ENCODE measurements at regions not wholly inside any gene's neighbourhood (a gene's known extent, or its start where the extent isn't known, plus 50 kb on each side); places are given as distances from the start of the nearest gene placed in this dataset.

GRCh38 chr3:177481329-177481728 is 284.0 kb upstream of the TBL1XR1 start:
- ATAC-seq = no peak
- TF ChIP-seq TSHZ2 (CRISPR knock-in tag; IDR thresholded peaks at IDR 0.05) = no peak
- no peak for TF ChIP-seq ZNF8 (CRISPR knock-in tag; IDR thresholded peaks at IDR 0.05)
- TF ChIP-seq CSDC2 (CRISPR knock-in tag; IDR thresholded peaks at IDR 0.05) = no peak
- TF ChIP-seq PATZ1 (CRISPR knock-in tag; IDR thresholded peaks at IDR 0.05; ENCODE audit: borderline replicate concordance) = no peak
- no peak for TF ChIP-seq GLIS3 (CRISPR knock-in tag; IDR thresholded peaks at IDR 0.05)
- TF ChIP-seq ZFP3 (CRISPR knock-in tag; IDR thresholded peaks at IDR 0.05) = no peak
- no peak for TF ChIP-seq ZC3H10 (CRISPR knock-in tag; IDR thresholded peaks at IDR 0.05)
- no peak for TF ChIP-seq BACH2 (CRISPR knock-in tag; IDR thresholded peaks at IDR 0.05; ENCODE audit: borderline replicate concordance)
- TF ChIP-seq PPARA (CRISPR knock-in tag; IDR thresholded peaks at IDR 0.05; ENCODE audit: borderline replicate concordance) = no peak
- TF ChIP-seq CSRNP3 (CRISPR knock-in tag; IDR thresholded peaks at IDR 0.05) = no peak
- no peak for TF ChIP-seq TCF4 (CRISPR knock-in tag; IDR thresholded peaks at IDR 0.05; ENCODE audit: borderline replicate concordance)
- no peak for TF ChIP-seq TOX (CRISPR knock-in tag; IDR thresholded peaks at IDR 0.05; ENCODE audit: borderline replicate concordance)
- TF ChIP-seq ESRRG (CRISPR knock-in tag; IDR thresholded peaks at IDR 0.05) = no peak
- no peak for TF ChIP-seq OSR1 (CRISPR knock-in tag; IDR thresholded peaks at IDR 0.05)
- TF ChIP-seq RARB (CRISPR knock-in tag; IDR thresholded peaks at IDR 0.05) = no peak
- TF ChIP-seq ISL1 (CRISPR knock-in tag; IDR thresholded peaks at IDR 0.05) = no peak
- no peak for TF ChIP-seq SNAI2 (CRISPR knock-in tag; IDR thresholded peaks at IDR 0.05)
- TF ChIP-seq ZNF565 (CRISPR knock-in tag; conservative IDR thresholded peaks at IDR 0.05; ENCODE audit: low read depth) = no peak

GRCh38 chr3:177482048-177482691 is 284.9 kb upstream of the TBL1XR1 start:
- TF ChIP-seq ZNF565 (CRISPR knock-in tag; conservative IDR thresholded peaks at IDR 0.05; ENCODE audit: low read depth) (no peak), OSR1 (CRISPR knock-in tag; IDR thresholded peaks at IDR 0.05) (no peak), CSRNP3 (CRISPR knock-in tag; IDR thresholded peaks at IDR 0.05) (no peak), ZFP30 (CRISPR knock-in tag; IDR thresholded peaks at IDR 0.05) (no peak), TCF4 (CRISPR knock-in tag; IDR thresholded peaks at IDR 0.05; ENCODE audit: borderline replicate concordance) (no peak), SNAI2 (CRISPR knock-in tag; IDR thresholded peaks at IDR 0.05) (no peak), ZFP3 (CRISPR knock-in tag; IDR thresholded peaks at IDR 0.05) (no peak), CSDC2 (CRISPR knock-in tag; IDR thresholded peaks at IDR 0.05) (no peak), BACH2 (CRISPR knock-in tag; IDR thresholded peaks at IDR 0.05; ENCODE audit: borderline replicate concordance) (no peak), ZNF8 (CRISPR knock-in tag; IDR thresholded peaks at IDR 0.05) (no peak), ZNF70 (CRISPR knock-in tag; IDR thresholded peaks at IDR 0.05) (no peak), POU6F1 (CRISPR knock-in tag; IDR thresholded peaks at IDR 0.05; ENCODE audit: borderline replicate concordance, low read depth) (no peak), TOX (CRISPR knock-in tag; IDR thresholded peaks at IDR 0.05; ENCODE audit: borderline replicate concordance) (no peak), ARNTL (CRISPR knock-in tag; IDR thresholded peaks at IDR 0.05; ENCODE audit: borderline replicate concordance, low read depth) (no peak), PATZ1 (CRISPR knock-in tag; IDR thresholded peaks at IDR 0.05; ENCODE audit: borderline replicate concordance) (no peak), GLIS3 (CRISPR knock-in tag; IDR thresholded peaks at IDR 0.05) (no peak), ZC3H10 (CRISPR knock-in tag; IDR thresholded peaks at IDR 0.05) (no peak), ESRRG (CRISPR knock-in tag; IDR thresholded peaks at IDR 0.05) (no peak), ISL1 (CRISPR knock-in tag; IDR thresholded peaks at IDR 0.05) (no peak)
- no peak for ATAC-seq

Measured in SK-N-SH treated with all-trans-retinoic acid at 6 μM for 48 hours (cell line).